ENCODE measurements at regions not wholly inside any gene's neighbourhood (a gene's known extent, or its start where the extent isn't known, plus 50 kb on each side); places are given as distances from the start of the nearest gene placed in this dataset.

DNA sequence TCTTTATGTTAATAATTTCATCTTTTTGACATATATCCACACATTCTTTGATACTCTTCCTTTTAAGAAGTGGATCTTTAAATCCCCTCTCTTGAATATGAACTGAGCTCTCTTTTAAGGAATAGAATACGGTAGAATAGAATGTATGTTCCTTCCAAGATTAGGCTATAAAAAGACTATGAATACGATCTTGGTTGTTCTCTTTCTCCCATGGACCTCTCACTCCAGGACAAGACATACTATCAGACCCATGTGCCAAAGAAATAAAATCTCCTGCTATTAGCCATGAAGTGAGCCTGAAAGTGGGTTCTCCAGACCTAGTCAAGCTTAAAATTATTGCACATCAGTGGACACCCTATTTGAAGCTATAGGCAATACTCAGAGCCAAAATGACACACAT lies 392.2 kb upstream of the ANO3 start:
- no peak for DNase-seq
- Histone ChIP-seq H3K27me3 (no peaks in the 10 kb centered on the region), H3K4me3 (no peak overlapping the region), H3K9me3 (no peaks in the 10 kb centered on the region), H3K27ac (no peak overlapping the region), H3K4me1 (no peaks in the 10 kb centered on the region), H3K36me3 (no peaks in the 10 kb centered on the region)
- TF ChIP-seq, protein P1, sequence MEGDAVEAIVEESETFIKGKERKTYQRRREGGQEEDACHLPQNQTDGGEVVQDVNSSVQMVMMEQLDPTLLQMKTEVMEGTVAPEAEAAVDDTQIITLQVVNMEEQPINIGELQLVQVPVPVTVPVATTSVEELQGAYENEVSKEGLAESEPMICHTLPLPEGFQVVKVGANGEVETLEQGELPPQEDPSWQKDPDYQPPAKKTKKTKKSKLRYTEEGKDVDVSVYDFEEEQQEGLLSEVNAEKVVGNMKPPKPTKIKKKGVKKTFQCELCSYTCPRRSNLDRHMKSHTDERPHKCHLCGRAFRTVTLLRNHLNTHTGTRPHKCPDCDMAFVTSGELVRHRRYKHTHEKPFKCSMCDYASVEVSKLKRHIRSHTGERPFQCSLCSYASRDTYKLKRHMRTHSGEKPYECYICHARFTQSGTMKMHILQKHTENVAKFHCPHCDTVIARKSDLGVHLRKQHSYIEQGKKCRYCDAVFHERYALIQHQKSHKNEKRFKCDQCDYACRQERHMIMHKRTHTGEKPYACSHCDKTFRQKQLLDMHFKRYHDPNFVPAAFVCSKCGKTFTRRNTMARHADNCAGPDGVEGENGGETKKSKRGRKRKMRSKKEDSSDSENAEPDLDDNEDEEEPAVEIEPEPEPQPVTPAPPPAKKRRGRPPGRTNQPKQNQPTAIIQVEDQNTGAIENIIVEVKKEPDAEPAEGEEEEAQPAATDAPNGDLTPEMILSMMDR (IDR thresholded peaks at IDR 0.05): no peak
- TF ChIP-seq POLR2A (IDR thresholded peaks at IDR 0.05): no peak
- intact Hi-C loops (cut with DNase I; ENCODE audit: low total_unique reads): no loop called here

DNA sequence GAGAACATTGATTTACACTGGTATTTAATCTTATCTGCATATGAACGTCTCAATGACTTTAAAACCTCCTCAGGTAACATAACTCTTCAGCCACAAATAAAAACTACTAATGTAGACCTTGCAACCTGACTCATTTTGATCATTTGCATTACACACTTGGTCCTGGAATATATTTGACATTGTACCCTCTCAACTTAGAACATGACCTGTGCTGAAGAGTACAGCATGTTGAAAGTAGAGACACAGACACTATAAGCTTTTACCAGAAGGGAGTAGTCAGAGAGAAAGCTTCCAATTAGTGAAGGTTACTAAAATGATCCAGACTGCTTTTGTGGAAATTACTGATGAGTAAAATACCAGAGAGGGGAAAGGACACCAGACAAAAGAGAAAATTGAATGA lies 390.6 kb upstream of the ANO3 start:
- no peaks in the 10 kb centered on the region for H3K9me3 ChIP-seq
- H3K36me3 ChIP-seq: no peaks in the 10 kb centered on the region
- no peak overlapping the region for H3K4me3 ChIP-seq
- intact Hi-C loops (cut with DNase I; ENCODE audit: low total_unique reads): no loop called here
- H3K27me3 ChIP-seq: no peaks in the 10 kb centered on the region
- no peak for DNase-seq
- no peak for TF ChIP-seq POLR2A (IDR thresholded peaks at IDR 0.05)
- no peak overlapping the region for H3K27ac ChIP-seq
- H3K4me1 ChIP-seq: no peaks in the 10 kb centered on the region

DNA sequence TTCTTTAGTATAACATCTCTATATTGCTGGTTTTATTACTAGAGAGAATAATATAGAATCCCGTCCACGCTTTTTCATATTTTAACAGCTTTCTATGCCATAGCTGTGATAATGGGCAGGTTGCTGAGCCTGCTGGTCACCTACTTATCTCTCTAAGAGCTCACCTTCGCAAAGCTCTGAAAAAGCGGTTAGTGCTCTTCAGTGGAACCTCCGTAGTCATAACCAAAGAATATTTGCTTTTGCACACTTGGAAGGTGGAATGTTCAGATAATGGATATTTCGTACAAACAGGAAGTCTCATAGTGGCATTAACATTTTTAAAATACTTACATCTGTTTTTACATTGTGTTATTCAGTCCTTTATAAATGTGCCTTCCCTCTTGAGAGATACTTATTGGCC lies 388.9 kb upstream of the ANO3 start:
- DNase-seq: no peak
- Histone ChIP-seq H3K9me3 (no peaks in the 10 kb centered on the region), H3K4me3 (no peak overlapping the region), H3K27me3 (no peaks in the 10 kb centered on the region), H3K4me1 (no peaks in the 10 kb centered on the region), H3K36me3 (no peaks in the 10 kb centered on the region), H3K27ac (no peak overlapping the region)
- intact Hi-C loops (cut with DNase I; ENCODE audit: low total_unique reads): no loop called here
- TF ChIP-seq POLR2A (IDR thresholded peaks at IDR 0.05): no peak
- TF ChIP-seq, protein P1 (IDR thresholded peaks at IDR 0.05): no peak

DNA sequence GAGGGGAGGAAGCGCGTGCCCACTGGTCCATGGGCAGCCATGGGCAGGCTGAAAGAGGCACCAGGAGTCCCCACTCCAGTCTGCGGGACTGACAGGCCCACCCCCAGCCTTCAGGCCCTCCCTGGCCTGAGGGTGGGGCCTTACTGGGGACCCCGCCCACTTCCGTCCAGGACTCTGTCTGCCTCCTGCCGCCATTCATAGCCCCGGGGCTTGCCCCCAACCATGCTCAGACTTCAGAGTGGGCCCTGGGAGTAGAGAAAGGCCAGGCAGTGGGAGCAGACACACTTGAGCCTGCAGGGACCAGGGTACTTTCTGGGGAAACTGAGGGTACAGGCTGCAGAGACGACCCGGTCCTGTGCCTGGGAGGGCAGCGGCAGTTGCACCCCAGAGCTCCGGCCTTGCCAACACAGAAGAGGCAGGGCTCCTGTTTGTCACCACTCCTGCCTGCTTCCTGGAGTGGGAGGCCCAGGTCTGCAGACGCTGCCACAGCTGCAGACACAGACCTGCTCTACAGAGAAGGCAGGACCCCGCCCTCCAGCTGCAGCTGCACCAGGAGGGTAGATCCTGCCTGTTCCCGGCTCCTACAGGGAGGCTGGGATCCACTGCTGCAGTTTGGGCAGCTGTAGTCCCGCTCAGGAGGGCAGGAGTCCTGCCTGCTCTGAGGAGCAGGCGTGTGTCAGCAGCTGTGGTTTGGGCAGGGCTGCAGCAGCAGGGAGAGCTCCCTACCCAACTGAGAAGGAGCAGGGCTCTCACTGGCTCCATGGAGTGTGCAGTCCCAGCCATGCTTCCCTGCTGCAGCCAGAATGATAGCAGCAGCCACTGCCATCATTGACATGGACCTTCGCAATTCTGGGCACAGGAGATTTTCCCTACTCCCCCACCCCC lies 387.9 kb upstream of the ANO3 start:
- DNase-seq: no peak
- no peak overlapping the region for H3K4me3 ChIP-seq
- H3K9me3 ChIP-seq: no peaks in the 10 kb centered on the region
- no peaks in the 10 kb centered on the region for H3K4me1 ChIP-seq
- intact Hi-C loops (cut with DNase I; ENCODE audit: low total_unique reads): no loop called here
- no peaks in the 10 kb centered on the region for H3K36me3 ChIP-seq
- H3K27ac ChIP-seq: no peak overlapping the region
- no peaks in the 10 kb centered on the region for H3K27me3 ChIP-seq
- no peak for TF ChIP-seq POLR2A (IDR thresholded peaks at IDR 0.05)
- TF ChIP-seq, protein P1 (IDR thresholded peaks at IDR 0.05): no peak

DNA sequence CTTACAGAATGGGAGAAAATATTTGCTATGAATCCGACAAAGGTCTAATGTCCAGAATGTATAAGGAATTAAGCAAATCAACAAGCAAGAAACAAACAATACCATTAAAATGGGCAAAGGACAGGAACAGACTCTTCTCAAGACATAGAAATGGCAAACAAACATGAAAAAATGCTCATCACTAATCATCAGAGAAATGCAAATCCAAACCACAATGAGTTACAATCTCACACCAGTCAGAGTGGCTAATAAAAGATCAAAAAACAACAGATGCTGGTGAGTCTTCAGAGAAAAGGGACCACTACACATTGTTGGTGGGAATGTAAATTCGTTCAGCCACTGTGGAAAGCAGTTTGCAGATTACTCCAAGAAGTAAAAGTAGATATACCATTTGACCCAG lies 382.0 kb upstream of the ANO3 start:
- Histone ChIP-seq H3K36me3 (no peaks in the 10 kb centered on the region), H3K27ac (no peak overlapping the region), H3K4me3 (no peak overlapping the region), H3K27me3 (no peaks in the 10 kb centered on the region), H3K4me1 (no peaks in the 10 kb centered on the region), H3K9me3 (no peaks in the 10 kb centered on the region)
- DNase-seq: no peak
- intact Hi-C loops (cut with DNase I; ENCODE audit: low total_unique reads): no loop called here
- TF ChIP-seq, protein P1 (IDR thresholded peaks at IDR 0.05): no peak
- TF ChIP-seq POLR2A (IDR thresholded peaks at IDR 0.05): no peak
